Lung (tissue), 11 donors: ENCODE measurements at regions not wholly inside any gene's neighbourhood (a gene's known extent, or its start where the extent isn't known, plus 50 kb on each side); places are given as distances from the start of the nearest gene placed in this dataset.
A peak's percentile ranks its signal among the peaks of the same experiment; 100 is the strongest.

Experiments
- ATAC-seq: fragments of 200-7000 bp; cut with Tn5 transposase; one replicate; pipeline ENCODE4 v1.9.1; 2020; ENCODE audit warnings: moderate number of reproducible peaks; ENCODE audit not compliant: insufficient read depth, low FRiP score
- DNase-seq, 3 donors: peaks; one replicate each; pipeline ENCODE4 v3.0.0-alpha.2; 2013 to 2017
- H3K27ac ChIP-seq, 2 donors: one replicate each; pipeline ENCODE4 v1.5.1; 2013; ENCODE audit warnings: mild to moderate bottlenecking in 2 of 2, moderate library complexity in 2 of 2, control low read depth in 1 of 2, inconsistent platforms in 1 of 2, low read depth in 1 of 2, low read length in 1 of 2
- H3K27me3 ChIP-seq, 3 donors: one replicate each; pipeline ENCODE4 v1.5.1; 2013; ENCODE audit warnings: low read length in 2 of 3; ENCODE audit not compliant: control insufficient read depth in 3 of 3, insufficient read depth in 3 of 3
- H3K36me3 ChIP-seq, 4 donors: one replicate each; pipeline ENCODE4 v1.5.1; 2013; ENCODE audit warnings: low read length in 4 of 4, mild to moderate bottlenecking in 1 of 4, moderate library complexity in 1 of 4; ENCODE audit not compliant: control insufficient read depth in 4 of 4, insufficient read depth in 4 of 4
- H3K4me1 ChIP-seq, 5 donors: one replicate each; pipeline ENCODE4 v1.5.1; 2013; ENCODE audit warnings: low read length in 5 of 5, mild to moderate bottlenecking in 2 of 5, moderate library complexity in 1 of 5; ENCODE audit not compliant: control insufficient read depth in 5 of 5, insufficient read depth in 5 of 5
- H3K4me3 ChIP-seq: one replicate; pipeline ENCODE4 v1.5.1; 2013; ENCODE audit warnings: mild to moderate bottlenecking, control low read depth, moderate library complexity
- H3K9ac ChIP-seq, 2 donors: one replicate each; pipeline ENCODE4 v1.5.1; 2013; ENCODE audit warnings: low read length in 2 of 2, control low read depth in 1 of 2; ENCODE audit not compliant: insufficient read depth in 1 of 2
- H3K9me3 ChIP-seq, 4 donors: one replicate each; pipeline ENCODE4 v1.5.1; 2013; ENCODE audit warnings: low read length in 3 of 4, mild to moderate bottlenecking in 1 of 4, moderate library complexity in 1 of 4; ENCODE audit not compliant: control insufficient read depth in 4 of 4, insufficient read depth in 3 of 4
- WGBS, 2 donors: extraction: QIAGEN DNeasy Blood & Tissue Kit; methylation state at CpG; one replicate each; pipeline ENCODE4 v1.1.7; 2013; 5-methylcytosine and 5-hydroxymethylcytosine counted together
- TF ChIP-seq, protein P1 (sequence below): IDR thresholded peaks from 2 replicates; pipeline ENCODE4 v1.5.1; 2012; ENCODE audit warnings: mild to moderate bottlenecking; ENCODE audit errors: control extremely low read depth, extremely low read depth
- donor health status: control.
- donor health status: control.
- donor health status: Bipolar disorder and iron deficiency.
- donor health status: healthy.
- donor health status: DM: yes; HTN: yes; CAD: no.

DNA sequence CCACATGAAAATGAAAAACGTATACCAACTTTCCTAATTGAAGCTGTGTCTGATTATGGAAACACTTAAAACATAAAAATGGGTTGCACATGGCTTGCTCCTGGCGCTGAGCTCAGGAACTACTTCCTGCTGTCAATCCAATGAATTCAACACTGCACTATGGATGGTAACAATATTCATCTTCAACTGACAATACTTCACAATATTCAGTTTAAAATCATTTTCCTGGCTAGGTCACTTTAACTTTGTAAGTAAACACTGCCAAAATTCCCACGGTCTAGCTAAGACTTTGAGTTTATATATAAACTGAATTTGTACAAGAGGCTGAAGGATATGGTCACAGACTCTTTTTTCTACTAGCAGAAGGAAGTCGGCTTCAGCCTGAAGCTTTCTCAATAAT lies 556.9 kb downstream of the TNS3 start:
- no peak overlapping the region for H3K27ac ChIP-seq
- H3K9ac ChIP-seq: no peak overlapping the region
- H3K36me3 ChIP-seq: no peaks in the 10 kb centered on the region
- H3K27me3 ChIP-seq: no peaks in the 10 kb centered on the region
- 51 to 67% methylated on average over 4 of the region's 4 CpGs for WGBS, 2 donors
- TF ChIP-seq, protein P1, sequence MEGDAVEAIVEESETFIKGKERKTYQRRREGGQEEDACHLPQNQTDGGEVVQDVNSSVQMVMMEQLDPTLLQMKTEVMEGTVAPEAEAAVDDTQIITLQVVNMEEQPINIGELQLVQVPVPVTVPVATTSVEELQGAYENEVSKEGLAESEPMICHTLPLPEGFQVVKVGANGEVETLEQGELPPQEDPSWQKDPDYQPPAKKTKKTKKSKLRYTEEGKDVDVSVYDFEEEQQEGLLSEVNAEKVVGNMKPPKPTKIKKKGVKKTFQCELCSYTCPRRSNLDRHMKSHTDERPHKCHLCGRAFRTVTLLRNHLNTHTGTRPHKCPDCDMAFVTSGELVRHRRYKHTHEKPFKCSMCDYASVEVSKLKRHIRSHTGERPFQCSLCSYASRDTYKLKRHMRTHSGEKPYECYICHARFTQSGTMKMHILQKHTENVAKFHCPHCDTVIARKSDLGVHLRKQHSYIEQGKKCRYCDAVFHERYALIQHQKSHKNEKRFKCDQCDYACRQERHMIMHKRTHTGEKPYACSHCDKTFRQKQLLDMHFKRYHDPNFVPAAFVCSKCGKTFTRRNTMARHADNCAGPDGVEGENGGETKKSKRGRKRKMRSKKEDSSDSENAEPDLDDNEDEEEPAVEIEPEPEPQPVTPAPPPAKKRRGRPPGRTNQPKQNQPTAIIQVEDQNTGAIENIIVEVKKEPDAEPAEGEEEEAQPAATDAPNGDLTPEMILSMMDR: no peak
- H3K9me3 ChIP-seq: peaks cover 0 to 3% (median 0%) of the 10 kb centered on the region in 4 donors
- ATAC-seq (no peak), DNase-seq (peak in 1 of 3 donors; percentile 45)
- no peak overlapping the region for H3K4me3 ChIP-seq
- H3K4me1 ChIP-seq: peaks cover 0 to 2% (median 0%) of the 10 kb centered on the region in 5 donors

DNA sequence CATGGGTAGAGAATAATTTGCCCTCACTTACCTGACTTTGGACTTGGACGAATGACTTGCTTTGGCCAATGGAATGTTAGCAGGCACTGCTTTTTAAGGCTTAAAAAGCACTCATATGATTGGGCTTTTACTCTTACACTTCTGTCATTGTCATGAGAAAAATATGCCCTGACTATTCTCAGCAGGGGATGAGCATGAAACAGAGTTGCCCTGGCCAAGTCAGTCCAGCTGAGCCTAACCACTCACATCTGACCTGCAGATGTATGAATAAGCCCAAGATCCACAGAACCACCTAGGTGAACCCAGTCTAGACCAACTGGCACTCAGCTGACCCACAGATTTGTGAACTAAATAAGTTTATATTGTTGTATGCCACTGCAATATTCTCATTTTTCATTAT lies 573.5 kb downstream of the TNS3 start:
- Histone ChIP-seq H3K27ac (no peak overlapping the region), H3K36me3 (no peaks in the 10 kb centered on the region), H3K4me1 (no peaks in the 10 kb centered on the region), H3K27me3 (no peaks in the 10 kb centered on the region), H3K9ac (no peak overlapping the region), H3K9me3 (no peaks in the 10 kb centered on the region), H3K4me3 (no peak overlapping the region)
- DNase-seq: no peak
- no peak for ATAC-seq
- TF ChIP-seq, protein P1: no peak
- 89 to 94% methylated on average over 1 of the region's 1 CpG for WGBS, 2 donors

DNA sequence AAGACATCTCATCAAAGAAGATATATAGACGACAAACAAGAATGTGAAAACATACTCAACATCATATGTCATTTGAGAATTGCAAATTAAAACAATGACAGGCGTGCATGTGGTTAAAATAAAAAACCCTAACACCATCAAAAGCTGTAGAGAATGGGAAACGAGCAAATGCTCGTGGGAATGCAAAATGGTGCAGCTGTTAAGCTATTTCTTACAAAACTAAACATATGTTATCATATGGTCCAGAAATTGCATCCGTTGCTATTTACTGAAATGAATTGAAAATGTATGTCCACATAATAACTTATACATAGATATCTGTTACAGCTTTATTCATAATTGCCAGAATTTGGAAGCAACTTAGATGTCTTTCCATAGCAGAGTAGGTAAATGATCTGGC lies 574.4 kb downstream of the TNS3 start:
- TF ChIP-seq, protein P1: no peak
- Histone ChIP-seq H3K36me3 (no peaks in the 10 kb centered on the region), H3K9me3 (no peaks in the 10 kb centered on the region), H3K27me3 (no peaks in the 10 kb centered on the region), H3K4me1 (no peaks in the 10 kb centered on the region), H3K27ac (no peak overlapping the region), H3K4me3 (no peak overlapping the region), H3K9ac (no peak overlapping the region)
- no peak for ATAC-seq
- 76 to 78% methylated on average over 5 of the region's 5 CpGs for WGBS, 2 donors
- no peak for DNase-seq

DNA sequence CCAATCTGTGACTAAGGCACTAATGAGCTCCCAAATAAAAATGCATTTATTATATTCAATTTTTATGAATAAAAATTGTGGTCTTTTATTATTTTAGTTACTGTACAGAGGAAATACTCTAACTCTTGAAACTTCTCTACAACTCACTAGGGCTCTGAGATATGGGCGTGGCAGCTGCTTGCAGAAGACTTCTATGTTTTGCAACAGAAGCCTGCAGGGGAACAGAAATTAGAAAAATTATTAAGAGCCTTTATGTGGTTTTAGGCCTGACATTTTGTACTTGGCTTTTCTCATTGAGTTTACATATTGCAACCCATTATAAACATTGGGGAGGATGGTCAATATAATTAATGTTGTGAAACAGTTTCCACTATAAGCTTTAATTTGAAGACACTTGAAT lies 581.4 kb downstream of the TNS3 start:
- H3K4me1 ChIP-seq: no peaks in the 10 kb centered on the region
- ATAC-seq (no peak), DNase-seq (no peak)
- TF ChIP-seq, protein P1: no peak
- WGBS, 2 donors: 69 to 80% methylated on average over 1 of the region's 1 CpG
- H3K4me3 ChIP-seq: no peak overlapping the region
- no peaks in the 10 kb centered on the region for H3K27me3 ChIP-seq
- no peaks in the 10 kb centered on the region for H3K36me3 ChIP-seq
- H3K9ac ChIP-seq: no peak overlapping the region
- no peak overlapping the region for H3K27ac ChIP-seq
- H3K9me3 ChIP-seq: no peaks in the 10 kb centered on the region
